IPS-20b (cell line): ENCODE measurements at regions not wholly inside any gene's neighbourhood (a gene's known extent, or its start where the extent isn't known, plus 50 kb on each side); places are given as distances from the start of the nearest gene placed in this dataset.
"Not testable (repeated sequence)": the region's sequence is repeated elsewhere in the genome, so short reads cannot be mapped to it uniquely, and the experiment has no call there.

Experiments used
- H3K27ac ChIP-seq: one replicate; pipeline ENCODE4 v1.5.1; 2013; ENCODE audit warnings: low read length
- H3K27me3 ChIP-seq: 2 replicates; pipeline ENCODE4 v1.6.1; 2013; ENCODE audit warnings: mild to moderate bottlenecking, low read length, inconsistent platforms; ENCODE audit not compliant: insufficient read depth
- H3K36me3 ChIP-seq: 2 replicates; pipeline ENCODE4 v1.6.1; 2013; ENCODE audit warnings: low read depth, mild to moderate bottlenecking, inconsistent platforms, low read length, moderate library complexity; ENCODE audit not compliant: insufficient read depth
- H3K4me1 ChIP-seq: 2 replicates; pipeline ENCODE4 v1.6.1; 2013; ENCODE audit warnings: mild to moderate bottlenecking, control low read depth, inconsistent platforms, low read length, moderate library complexity; ENCODE audit not compliant: insufficient read depth
- H3K4me3 ChIP-seq: 2 replicates; pipeline ENCODE4 v1.5.1; 2013; ENCODE audit warnings: mild to moderate bottlenecking, low read length, inconsistent platforms
- H3K9ac ChIP-seq: 2 replicates; pipeline ENCODE4 v1.6.1; 2013; ENCODE audit warnings: low read depth, mild to moderate bottlenecking, inconsistent platforms, low read length, moderate library complexity
- H3K9me3 ChIP-seq: 2 replicates; pipeline ENCODE4 v1.6.1; 2013; ENCODE audit warnings: mild to moderate bottlenecking, low read depth, low read length, inconsistent platforms; ENCODE audit not compliant: insufficient read depth

DNA sequence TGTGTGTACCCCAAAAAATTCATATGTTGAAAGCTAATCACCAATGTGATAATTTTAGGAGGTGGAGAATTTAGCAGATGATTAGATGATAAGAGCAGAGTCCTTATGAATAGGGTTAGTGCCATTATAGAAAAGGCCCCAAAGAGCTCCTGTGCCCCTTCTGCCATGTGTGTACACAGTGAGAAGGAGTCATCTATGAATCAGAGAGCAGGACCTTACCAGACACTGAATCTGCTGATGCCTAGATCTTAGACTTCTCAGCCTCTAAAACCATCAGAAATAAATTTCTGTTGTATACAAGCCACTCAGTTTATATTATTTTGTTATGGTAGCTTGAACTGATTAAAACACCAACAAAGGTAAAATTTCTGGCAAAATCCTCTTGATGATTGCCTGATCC is 560.0 kb upstream of the CDH2 start:
- no peaks in the 10 kb centered on the region for H3K36me3 ChIP-seq
- no peak overlapping the region for H3K9ac ChIP-seq
- H3K27ac ChIP-seq = no peak overlapping the region
- H3K9me3 ChIP-seq = no peaks in the 10 kb centered on the region
- no peaks in the 10 kb centered on the region for H3K27me3 ChIP-seq
- no peak overlapping the region for H3K4me3 ChIP-seq
- H3K4me1 ChIP-seq = no peaks in the 10 kb centered on the region

GRCh38 chr18:28736223-28736622 is 559.3 kb upstream of the CDH2 start:
- Histone ChIP-seq H3K4me1 (no peaks in the 10 kb centered on the region), H3K4me3 (no peak overlapping the region), H3K9ac (no peak overlapping the region), H3K36me3 (no peaks in the 10 kb centered on the region), H3K27me3 (no peaks in the 10 kb centered on the region), H3K27ac (no peak overlapping the region), H3K9me3 (no peaks in the 10 kb centered on the region)

GRCh38 chr18:28735731-28736130 is 558.8 kb upstream of the CDH2 start:
- Histone ChIP-seq H3K27ac (no peak overlapping the region), H3K36me3 (no peaks in the 10 kb centered on the region), H3K27me3 (no peaks in the 10 kb centered on the region), H3K9me3 (no peaks in the 10 kb centered on the region), H3K4me3 (no peak overlapping the region), H3K4me1 (no peaks in the 10 kb centered on the region), H3K9ac (no peak overlapping the region)

GRCh38 chr18:28729321-28729720 is 552.4 kb upstream of the CDH2 start:
- no peak overlapping the region for H3K4me3 ChIP-seq
- H3K27ac ChIP-seq = no peak overlapping the region
- H3K4me1 ChIP-seq = no peaks in the 10 kb centered on the region
- no peaks in the 10 kb centered on the region for H3K9me3 ChIP-seq
- H3K36me3 ChIP-seq = no peaks in the 10 kb centered on the region
- no peaks in the 10 kb centered on the region for H3K27me3 ChIP-seq
- H3K9ac ChIP-seq = no peak overlapping the region

DNA sequence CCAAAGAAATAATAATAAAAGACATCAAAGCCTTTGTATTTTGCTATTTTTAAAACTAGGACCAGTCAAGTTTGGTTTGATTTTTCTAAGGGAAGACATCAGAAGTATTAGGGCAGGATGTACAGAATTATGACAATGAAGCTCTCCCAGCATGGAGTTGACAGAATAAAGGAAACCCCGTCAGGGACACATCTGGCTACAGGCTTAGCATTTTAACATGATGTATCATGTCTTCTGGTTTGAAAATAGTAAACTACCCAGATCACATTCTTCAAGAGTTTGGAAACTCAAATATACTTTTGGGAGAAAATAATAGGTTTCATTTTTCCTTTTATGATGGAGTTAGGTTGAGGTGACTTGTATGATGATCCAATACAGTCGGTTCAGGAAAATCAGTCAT is 552.0 kb upstream of the CDH2 start:
- Histone ChIP-seq H3K9me3 (no peaks in the 10 kb centered on the region), H3K27ac (no peak overlapping the region), H3K36me3 (no peaks in the 10 kb centered on the region), H3K9ac (no peak overlapping the region), H3K4me3 (no peak overlapping the region), H3K27me3 (no peaks in the 10 kb centered on the region), H3K4me1 (no peaks in the 10 kb centered on the region)

DNA sequence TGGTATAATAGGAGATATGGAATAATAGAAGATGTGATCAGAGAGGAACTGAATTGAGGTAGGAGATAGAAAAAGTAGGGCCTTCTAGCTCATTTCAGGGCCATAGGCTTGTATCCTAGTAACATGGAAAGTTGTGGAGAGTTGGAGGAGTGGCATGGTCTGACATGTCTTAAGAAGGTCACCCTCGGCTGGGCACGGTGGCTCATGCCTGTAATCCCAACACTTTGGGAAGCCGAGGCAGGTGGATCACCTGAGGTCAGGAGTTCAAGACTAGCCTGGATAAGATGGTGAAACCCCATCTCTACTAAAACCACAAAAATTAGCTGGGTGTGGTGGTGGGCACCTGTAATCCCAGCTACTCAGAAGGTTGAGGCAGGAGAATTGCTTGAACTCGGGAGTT is 550.3 kb upstream of the CDH2 start:
- not testable (repeated sequence) for H3K9ac ChIP-seq

DNA sequence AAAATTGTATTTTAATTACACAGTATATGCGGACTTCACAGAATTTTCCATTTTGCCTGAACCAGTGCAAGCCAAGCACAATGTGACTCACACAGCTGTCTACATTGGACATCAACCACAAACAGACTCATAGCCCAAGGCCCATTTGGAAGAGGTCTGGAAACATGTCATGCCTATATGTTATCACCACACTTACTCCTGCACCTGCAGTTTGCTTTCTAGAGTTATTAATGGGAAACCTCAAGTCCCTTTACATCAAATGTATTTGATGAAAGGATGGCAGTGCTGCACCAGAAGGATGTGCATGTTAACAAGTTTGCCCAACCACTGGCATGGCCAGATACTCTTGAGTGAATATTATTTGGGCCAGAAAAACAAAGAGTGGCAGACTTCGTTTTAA is 548.9 kb upstream of the CDH2 start:
- Histone ChIP-seq H3K4me3 (no peak overlapping the region), H3K36me3 (no peaks in the 10 kb centered on the region), H3K9ac (no peak overlapping the region), H3K4me1 (no peaks in the 10 kb centered on the region), H3K9me3 (no peaks in the 10 kb centered on the region), H3K27me3 (no peaks in the 10 kb centered on the region), H3K27ac (no peak overlapping the region)

More for the DNA sequence above, 550.3 kb upstream of the CDH2 start:
- not testable (repeated sequence) for H3K27me3 ChIP-seq, H3K4me1 ChIP-seq, H3K4me3 ChIP-seq, H3K9me3 ChIP-seq, H3K36me3 ChIP-seq, H3K27ac ChIP-seq

DNA sequence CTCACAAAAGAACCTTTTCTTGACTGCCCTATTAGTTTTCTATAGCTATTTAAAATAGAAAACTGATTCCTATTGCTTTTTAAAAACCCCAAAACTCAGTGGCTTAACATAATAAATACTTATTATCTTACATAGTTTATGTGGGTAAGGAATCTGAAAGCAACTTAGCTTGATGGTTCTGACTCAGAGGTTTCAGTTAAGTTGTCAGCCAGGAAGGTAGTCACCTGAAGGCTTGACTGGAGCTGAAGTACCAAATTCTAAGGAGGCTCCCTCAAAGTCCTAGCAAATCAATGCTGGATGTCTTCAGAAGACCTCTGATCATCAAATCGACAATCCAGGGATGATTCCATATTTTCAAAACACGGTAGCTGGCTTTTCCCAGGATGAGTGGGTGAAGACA is 546.6 kb upstream of the CDH2 start:
- H3K27ac ChIP-seq = no peak overlapping the region

GRCh38 chr18:28718696-28719095 is 541.8 kb upstream of the CDH2 start:
- Histone ChIP-seq H3K36me3 (no peaks in the 10 kb centered on the region), H3K9me3 (no peaks in the 10 kb centered on the region)

More for the DNA sequence above, 546.6 kb upstream of the CDH2 start:
- Histone ChIP-seq H3K9ac (no peak overlapping the region), H3K9me3 (no peaks in the 10 kb centered on the region), H3K4me3 (no peak overlapping the region), H3K4me1 (no peaks in the 10 kb centered on the region), H3K27me3 (no peaks in the 10 kb centered on the region), H3K36me3 (no peaks in the 10 kb centered on the region)

GRCh38 chr18:28716338-28716737 is 539.4 kb upstream of the CDH2 start:
- Histone ChIP-seq H3K4me3 (no peak overlapping the region), H3K27me3 (no peaks in the 10 kb centered on the region), H3K27ac (no peak overlapping the region), H3K9me3 (no peaks in the 10 kb centered on the region), H3K9ac (no peak overlapping the region), H3K36me3 (no peaks in the 10 kb centered on the region), H3K4me1 (peaks cover 21% of the 10 kb centered on the region)

More at GRCh38 chr18:28718696-28719095, 541.8 kb upstream of the CDH2 start:
- Histone ChIP-seq H3K4me3 (no peak overlapping the region), H3K4me1 (peaks cover 12% of the 10 kb centered on the region; the same call in 1 of the 2 replicates), H3K27me3 (no peaks in the 10 kb centered on the region), H3K27ac (no peak overlapping the region), H3K9ac (no peak overlapping the region)

DNA sequence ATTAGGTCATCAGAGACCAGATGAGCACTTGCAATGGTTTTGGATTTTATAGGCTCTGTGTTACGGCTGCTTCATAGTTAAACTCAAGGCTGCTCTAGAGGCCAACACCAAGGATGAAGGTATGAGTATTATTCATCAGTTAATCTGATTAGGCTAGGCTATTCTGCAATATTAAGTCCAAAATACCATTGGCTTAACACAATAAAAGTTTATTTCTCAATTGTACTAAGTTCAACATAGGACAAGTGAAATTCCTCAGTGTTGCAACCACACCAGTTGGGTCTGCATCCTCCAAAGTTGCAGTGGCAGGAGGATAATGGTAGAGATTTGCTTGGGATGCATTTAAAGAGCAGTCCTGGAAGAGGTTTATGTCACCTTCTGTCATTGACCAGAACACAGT is 538.3 kb upstream of the CDH2 start:
- Histone ChIP-seq H3K27ac (no peak overlapping the region), H3K4me3 (no peak overlapping the region), H3K9me3 (no peaks in the 10 kb centered on the region), H3K9ac (no peak overlapping the region), H3K4me1 (peaks cover 29% of the 10 kb centered on the region), H3K27me3 (no peaks in the 10 kb centered on the region), H3K36me3 (no peaks in the 10 kb centered on the region)

DNA sequence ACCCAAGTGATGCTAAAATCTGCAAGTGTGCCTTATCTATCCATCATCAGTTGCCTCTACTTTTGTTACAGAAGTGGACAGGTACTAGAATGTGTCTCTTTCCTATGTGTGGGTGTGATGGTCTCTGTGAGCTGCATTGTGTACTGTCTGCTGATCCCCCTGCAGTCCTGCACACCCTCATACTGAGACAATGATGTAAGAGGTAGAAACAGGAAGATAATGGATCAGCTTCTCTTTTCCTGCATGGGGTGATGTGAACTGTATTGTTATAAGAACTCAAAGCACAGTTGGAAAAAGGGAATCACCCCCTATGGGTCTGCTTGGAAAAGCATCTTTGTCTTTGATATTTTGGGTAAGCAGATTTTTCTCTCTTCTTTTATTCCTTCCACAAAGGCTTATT is 537.6 kb upstream of the CDH2 start:
- Histone ChIP-seq H3K36me3 (no peaks in the 10 kb centered on the region), H3K27ac (no peak overlapping the region), H3K9ac (no peak overlapping the region), H3K4me3 (no peak overlapping the region), H3K4me1 (peaks cover 29% of the 10 kb centered on the region), H3K27me3 (no peaks in the 10 kb centered on the region), H3K9me3 (no peaks in the 10 kb centered on the region)
